NCI-H1436 (cell line): ENCODE measurements at regions not wholly inside any gene's neighbourhood (a gene's known extent, or its start where the extent isn't known, plus 50 kb on each side); places are given as distances from the start of the nearest gene placed in this dataset.

Source experiments
- DNase-seq: peaks from one replicate; lab custom pipeline; 2025; lab: John Stamatoyannopoulos, UW

DNA sequence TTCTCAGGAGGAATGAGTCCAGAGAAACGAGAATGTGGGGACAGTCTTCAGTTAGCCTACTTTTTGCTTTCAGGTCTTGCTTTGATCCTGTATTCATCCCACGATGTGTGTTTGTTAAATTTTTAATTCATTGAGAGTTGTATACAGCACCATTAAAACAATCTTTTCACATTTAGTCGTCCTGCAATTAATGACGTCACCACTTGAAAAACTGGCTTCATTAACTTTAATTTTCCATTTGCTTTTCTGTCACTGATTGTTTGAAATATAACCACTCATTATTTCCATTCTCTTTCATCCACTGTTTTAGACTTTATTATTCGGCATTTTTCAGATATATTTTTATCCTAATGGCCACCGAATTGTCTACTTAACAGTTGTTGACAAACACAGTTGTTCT, 146.9 kb downstream of the TFEC start:
- no peak for DNase-seq

DNA sequence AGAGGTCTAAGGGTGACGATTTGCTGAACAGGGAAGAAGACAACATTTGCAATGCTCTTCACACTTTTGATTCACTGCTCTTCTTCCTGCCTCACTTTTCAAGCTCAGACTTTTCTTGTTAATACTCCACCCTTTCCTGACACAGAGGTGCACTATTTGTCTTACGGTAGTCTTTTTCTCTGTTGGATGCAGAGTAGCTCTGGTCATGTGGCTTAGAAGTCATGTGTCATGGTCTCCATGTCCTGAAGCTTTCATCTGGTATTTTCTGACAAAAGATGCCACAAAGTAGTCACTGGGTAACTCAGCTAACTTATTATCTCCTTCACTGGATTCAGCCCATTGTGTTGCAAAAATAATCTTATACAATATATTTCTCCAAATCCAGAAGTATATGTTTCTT, 149.1 kb downstream of the TFEC start:
- DNase-seq, result no peak

DNA sequence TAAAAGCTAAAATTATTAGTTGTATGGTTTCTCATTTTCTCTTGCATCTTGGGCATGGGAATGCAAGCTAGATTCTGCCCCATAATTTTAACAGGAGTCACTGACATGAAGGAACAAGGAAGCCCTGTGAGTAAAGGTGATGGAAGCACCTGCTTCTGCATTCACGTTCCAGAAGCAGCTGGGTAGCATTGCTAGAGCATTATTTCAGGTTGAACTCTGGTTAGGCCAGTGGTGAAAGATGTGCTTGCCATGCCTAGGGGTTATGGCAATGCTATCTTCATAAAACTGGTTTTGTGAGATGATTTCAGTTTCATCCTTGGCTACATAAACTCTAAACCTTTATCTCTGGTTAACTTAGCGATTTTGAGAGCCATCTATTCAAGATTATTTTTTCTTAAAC, 151.4 kb downstream of the TFEC start:
- no peak for DNase-seq

DNA sequence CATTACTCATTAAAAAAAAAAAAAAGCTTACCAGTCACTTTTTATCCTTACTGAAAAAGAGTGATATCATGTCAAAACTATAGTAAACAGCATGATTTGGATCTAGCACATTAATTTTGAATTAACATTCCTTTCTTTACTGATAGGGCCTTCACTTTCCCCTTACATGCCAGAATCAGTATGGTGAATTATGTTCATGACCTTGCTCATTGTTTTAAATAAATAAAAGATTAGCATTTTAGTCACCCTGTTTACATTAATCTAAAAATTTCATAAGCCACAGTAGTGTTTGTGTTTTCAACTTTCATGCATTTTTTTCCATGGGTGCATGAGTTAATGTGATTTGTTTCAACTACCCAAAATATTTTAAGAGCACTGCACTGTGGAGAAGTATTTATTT, 160.8 kb downstream of the TFEC start:
- DNase-seq, result no peak

DNA sequence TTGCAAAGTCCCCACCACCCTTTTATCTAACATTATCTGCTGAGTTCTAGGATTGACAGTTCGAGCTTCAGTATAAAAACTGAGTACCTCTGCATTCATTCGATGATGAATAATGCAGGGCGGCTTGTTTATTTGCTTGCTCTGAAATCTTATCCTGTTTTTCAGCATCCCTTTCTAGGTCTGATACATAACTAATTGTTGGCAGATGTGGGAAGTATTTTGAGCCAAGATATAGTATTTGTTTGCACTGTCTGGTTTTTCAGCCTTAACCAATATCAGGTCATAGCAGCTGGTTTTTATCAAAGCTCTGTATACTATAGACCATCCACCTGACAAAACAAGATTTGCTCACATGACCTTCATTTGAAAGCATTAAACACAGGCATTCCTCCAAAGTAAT, 161.4 kb downstream of the TFEC start:
- no peak for DNase-seq

DNA sequence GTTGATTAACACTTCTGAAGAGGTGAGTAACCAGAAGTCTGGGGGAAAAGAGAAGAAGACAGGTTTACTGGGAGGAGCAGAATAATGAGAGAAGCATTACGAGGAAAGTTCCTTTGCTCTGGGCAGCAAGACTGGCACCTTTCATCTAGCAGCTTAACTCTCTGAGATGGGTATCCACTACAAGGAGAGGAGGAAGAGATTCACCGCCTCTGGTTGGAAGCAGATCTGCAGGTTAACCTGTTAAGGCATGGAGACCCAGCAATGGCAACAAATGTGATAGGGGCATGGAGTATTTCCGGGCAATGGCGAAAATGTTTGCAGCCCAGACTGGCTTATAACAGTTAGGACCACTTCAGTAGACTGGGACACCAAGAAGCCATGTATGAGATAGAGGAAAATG, 162.2 kb downstream of the TFEC start:
- DNase-seq, result no peak

DNA sequence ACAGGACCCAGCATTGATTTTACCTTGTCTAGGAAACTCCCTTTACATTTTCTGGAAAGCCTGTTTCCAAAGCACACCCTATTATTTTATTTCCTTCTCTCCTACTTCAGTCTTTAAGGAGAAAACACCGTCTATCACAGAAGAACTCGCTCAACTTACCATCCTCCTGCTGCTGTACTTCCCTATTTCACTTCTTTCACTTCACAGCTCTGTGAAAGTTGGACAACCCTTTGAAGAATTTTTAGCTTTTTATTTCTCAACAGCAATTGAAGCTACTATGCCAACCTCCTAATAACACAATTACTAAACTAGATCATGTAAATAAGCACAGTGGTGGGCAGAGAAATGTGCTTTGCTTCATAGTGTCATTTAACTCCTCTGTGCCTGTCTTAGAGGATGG, 166.5 kb downstream of the TFEC start:
- no peak for DNase-seq

DNA sequence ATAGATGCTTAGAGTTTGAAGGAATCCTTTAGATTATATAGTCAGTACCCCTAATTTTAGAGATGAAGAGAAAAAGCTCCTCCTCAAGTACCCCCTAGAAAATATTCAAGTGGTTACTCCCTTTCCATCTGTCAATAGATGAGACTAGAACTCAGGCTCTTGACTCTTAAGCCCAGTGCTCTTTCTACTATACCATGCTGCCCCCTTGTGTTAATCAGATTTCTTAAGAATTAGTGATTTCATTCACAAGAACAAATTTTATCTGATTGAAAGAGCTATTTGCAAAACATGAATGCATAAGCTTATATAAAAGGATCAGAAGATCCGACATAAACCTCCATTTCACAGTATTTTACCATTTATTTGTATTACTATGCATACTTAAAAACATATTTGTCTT, 179.3 kb downstream of the TFEC start:
- DNase-seq, result peak; percentile 30

DNA sequence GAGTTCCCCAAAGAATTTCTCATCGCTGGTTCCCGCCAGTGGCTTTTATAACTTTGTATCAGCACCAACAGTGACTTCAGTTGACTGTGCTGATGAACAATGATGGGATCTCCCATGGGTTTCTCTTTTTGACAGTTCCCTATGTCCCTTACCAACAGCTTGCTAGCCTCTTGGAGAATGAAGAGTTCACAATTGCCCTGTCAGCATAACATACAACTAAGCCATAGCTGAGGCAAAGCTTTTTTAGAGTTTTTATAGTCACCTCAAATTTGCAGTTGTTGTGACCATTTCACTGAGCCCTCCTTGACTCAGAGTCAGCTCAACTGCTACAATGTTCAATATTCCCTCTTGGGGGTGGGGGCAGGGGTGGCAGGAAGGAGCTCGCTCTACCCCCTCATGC, 179.8 kb downstream of the TFEC start:
- no peak for DNase-seq

DNA sequence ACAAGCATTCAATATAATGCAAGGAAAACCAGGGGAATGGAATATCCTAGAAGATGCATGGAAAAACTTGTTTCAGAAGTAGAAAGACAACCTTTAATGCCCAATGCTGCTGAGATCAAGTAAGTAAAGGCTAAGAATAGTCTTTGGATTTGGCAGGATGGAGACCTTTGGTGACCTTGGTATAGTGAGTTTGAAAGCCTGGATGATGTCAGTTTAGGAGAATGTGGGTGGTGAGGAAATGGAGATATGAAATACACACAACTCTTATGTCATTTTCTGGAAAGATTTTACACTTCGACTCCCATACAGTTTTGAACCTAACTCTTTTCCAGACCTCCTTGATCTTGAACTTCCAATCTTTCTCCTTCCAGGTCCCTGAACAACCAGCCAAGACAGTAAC, 185.7 kb downstream of the TFEC start:
- no peak for DNase-seq

DNA sequence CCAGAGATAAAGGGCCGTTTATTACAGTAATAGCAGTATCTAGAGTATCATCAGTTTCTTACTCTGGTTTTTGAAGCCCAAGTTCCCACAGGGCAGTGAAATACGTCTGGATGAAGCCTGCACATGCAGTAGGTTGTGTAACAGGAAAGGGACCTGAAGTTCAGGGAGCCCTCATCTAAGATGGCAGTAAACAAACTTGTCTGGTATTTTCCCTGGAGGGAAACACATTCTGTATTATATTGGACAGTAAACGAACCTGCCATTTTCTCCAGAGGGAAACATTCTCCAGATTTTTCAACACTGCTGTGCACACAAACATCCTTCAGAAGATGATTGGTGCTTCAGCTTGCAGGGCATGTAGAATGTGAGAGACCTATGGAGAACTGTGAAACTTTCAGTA, 189.9 kb downstream of the TFEC start:
- no peak for DNase-seq

DNA sequence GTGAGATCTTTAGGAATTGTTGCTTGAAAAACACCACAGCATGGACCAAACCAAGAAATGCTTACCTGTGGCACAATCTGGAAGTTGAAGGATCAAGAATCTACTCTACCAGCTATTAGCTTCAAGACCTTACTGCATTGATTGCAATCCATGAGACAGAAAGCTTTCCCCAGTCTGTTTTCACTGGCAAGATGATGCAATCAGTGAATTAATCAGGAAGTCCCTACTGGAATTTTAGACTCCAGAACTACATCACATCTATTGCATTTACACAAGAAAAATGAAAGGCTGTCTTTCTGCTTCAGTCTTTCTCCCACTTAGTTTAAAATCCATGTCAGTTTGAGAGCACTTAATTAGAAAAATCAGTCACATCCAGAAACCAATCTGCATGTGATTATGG, 191.7 kb downstream of the TFEC start:
- DNase-seq, result no peak

DNA sequence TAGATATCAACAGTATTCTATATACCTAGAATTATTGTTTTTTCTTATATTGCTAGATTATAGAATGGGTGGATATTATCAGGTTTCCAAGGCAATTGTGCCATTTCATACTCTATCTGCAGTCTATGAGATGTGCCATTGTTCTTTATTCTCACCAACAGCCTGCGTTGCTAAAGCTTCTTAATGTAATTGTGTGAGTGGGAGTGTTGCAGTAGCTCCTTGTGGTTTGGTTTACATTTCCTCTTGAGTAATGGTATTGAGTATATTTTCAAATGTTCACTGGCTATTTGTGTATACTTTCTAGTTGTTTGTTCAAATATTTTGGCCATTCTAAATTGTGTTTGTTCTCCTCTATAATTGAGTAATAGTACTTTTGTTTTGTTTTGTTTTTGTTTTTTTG, 199.2 kb downstream of the TFEC start:
- no peak for DNase-seq

DNA sequence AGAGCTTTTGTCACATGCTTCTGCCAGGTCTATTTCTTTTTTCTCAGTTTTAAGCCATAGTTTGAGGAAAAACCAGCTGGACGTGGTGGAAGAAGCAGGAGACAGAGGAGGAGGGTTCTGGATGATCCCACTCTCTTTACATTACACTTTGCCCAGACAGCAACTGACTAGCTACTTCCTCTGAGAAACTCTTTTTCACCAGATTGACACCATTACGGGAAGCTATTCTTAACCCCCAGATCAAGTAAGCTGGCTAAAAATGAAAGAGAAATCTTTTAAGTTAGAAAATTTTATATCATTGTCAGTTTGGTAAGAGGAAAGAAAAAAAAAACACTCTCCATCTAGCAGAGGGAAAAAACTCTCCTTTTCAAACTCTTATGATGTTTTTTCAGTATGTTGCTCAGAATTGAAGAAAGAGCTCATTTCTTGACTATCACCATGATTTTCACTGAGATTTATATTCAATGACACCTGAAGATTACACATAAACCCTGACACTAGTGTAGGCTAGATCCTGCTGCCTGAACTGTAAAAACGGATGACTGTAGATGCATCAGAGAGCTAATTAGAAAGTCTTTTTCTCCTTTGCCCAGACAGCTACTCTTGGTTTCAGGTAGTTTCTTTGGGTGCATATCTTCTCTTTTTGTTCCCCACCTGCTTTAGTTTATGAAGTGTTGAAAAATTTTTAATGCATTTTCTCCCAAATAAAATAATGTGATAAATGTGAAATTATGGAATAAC, 203.1 kb downstream of the TFEC start:
- DNase-seq, result no peak

DNA sequence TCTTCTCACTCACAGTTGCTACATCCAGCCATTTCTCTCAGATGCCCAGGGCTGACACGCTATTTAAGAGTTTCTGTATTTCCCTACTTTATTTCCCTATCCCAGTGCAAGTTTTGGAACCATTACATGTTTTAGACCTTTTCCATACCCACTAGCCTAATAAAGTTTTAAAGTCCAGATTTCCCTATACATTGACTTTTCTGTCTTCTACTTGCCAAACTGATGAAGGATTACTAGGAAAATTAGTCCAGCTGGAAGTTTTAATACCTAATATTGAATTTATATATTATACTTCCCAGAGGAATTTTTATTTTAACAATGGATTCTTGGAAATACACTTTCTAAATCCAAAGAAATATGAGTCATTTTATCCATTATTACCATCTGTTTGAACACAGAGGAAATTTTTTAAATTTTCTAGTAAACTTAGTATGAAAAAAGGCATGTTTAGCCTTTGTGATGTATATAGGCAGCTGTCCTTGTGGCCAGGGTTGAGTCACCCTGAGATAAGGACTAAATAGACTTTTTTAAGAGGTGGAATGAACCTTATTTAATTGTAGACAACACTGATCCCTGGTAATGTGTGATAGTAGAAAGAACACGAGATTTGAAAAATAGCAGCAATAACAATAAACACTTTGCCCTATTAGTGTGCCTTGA, 205.0 kb downstream of the TFEC start:
- no peak for DNase-seq

DNA sequence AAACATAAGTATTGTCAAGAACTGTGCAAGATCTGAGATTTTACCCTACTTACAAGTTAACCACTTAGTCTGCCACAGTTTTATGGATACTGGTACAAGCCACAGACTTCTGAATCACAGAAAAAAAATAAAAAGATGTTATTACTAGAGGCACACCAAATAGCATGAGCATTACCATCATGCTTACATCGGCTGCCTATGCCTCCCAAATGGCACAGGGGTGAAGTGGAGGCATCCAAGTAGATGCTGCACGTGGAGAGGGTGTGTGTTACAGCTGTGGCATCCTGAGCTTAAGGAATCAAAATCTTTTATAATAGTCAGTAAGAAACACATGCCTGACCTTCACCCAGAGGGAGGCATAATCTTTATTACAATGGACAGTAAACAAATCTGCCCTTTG, 207.8 kb downstream of the TFEC start:
- no peak for DNase-seq

DNA sequence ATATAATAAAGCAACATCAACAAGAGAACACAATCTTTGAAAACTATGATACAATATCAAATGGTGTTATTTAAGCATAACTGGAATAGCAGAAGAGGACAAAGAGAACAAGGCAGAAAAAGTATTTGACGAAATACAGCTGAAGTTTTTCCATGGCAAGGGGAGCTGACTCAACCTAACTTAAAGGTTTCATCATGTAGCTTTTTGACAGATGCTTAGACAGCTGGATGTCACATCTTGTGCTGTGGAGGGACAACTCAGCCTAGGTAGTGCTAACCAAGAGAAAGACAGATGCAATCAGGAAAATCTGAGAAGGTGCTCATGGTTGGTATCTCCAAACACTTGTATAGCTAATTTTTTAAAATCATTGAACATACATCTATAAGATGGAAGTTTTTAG, 208.2 kb downstream of the TFEC start:
- DNase-seq, result no peak

DNA sequence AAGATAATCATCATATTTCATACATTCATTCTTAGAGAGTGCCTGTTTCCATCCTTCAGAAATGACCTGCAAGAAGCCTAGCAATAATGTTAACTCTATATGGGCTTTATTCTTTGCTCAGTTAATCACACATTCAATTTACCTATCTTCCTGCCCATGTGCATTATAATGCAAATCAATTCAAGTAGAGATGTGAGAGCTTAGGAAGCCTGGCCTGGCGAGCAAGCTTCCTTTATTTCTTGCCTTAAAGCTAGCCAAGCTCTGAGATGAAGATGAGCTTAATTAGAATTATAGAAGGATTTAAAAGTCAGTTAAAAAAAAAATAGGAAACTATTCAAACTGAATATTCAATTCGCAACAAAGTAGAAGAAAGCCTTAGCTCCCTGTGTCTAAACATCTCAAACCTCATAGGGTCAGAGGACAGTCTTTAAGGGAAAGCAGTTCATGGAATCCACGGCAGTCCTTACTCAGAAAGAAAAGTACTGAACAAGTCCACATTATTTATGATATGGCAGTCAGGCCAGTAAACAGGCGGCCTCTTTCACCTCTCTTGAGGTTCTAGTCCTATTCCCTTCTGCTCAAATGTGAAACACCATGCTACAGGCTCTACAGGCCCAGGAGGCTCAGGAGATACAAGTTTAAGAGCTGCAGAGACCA, 214.1 kb downstream of the TFEC start:
- DNase-seq, result no peak

DNA sequence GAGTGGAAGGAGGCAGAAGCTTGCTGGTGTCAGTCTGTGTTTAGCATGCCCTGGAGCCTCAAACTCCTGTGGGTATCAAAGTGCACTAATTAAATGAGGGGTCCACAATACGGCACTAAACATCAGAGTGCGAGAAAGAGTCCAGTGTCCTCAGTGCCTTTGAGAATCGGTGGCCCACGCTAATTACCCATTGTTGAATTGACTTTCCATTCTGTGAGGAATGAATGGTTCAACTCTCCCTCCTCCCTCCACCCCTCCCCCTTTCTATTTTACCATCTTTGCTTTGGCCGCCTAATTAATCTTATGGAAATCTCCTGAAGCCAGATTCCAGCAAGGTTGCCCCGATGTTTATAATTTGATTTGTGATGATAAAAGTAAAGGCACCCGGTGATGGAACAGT, 217.8 kb downstream of the TFEC start:
- DNase-seq, result no peak

DNA sequence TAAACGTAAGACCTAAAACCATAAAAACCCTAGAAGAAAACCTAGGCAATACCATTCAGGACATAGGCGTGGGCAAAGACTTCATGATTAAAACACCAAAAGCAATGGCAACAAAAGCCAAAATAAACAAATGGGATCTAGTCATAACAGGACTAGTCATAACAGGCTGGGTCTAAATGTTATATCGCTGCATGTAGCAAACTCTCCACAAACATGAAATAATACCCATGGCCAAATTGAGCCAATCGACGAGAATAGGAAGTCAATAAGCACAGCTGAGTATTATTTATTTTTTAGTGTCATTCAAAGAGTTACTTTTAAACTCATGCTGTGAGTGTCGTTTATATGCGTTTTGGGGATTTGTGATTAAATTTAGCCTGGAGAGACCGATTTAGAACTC, 225.1 kb downstream of the TFEC start:
- no peak for DNase-seq

DNA sequence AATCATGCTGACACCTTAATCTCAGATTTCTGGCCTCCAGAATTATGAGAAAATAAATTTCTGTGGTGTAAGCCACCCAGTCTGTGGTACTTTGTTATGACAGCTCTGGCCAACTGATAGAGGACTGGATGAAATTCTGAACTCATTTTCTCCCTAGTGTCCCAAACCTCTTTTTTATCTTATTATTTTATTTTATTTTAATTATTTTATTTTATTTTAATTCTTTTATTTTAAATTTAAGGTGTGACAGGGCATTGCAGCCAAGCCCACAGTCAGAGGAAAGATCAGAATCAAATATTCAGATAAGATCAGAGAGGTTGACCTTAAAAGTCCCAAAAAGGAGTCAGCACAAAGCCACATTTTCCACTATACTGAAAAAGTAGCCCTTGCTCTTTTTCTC, 228.1 kb downstream of the TFEC start:
- no peak for DNase-seq

DNA sequence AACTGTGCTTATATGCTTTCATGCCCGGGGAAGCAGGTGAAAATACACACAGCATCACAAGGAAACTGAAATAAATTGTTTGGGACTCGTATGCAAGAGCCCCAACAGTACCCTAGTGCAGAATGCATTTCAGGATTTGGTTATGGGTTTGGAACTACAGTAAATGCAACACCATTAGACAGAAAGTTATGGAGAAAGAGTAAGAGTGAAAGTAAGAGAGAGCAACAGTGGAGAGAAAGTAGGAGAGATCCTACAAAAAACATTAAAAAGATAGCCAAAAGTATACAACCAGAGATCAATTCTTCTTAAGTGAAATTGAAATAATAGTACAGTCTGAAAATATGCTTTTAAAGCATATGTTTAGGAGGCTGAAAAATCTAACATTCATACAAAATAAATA, 231.1 kb downstream of the TFEC start:
- no peak for DNase-seq

DNA sequence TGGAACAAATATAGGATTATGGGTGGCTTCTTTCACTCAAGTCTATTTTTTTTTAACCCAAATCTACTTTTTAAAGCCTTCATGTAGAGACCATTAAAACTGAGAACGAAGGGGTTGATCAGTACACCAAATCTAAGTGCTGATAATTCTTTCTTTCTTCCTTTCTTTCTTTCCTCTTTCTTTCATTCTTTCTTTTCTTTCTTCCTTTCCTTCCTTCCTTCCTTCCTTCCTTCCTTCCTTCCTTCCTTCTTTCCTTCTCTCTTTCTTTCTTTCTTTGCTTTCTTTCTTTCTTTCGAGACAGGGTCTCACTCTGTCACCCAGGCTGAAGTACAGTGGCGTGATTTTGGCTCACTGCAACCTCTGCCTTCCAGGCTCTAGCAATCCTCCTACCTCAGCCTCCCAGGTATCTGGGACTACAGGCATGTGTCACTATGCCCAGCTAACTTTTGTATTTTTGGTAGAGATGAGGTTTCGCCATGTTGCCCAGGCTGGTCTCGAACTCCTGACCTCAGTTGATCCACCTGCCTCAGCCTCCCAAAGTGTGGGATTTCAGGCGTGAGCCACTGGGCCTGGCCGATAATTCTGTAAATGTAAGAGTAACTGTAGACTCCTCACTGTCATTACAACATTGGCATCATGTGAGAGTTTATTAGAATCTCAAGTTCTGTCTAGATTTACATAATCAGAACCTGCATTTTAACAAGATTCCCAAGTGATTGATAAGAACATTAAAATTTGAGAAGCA, 236.4 kb downstream of the TFEC start:
- no peak for DNase-seq
